Middle frontal gyrus (tissue), 1 donor: ENCODE measurements at regions not wholly inside any gene's neighbourhood (a gene's known extent, or its start where the extent isn't known, plus 50 kb on each side); places are given as distances from the start of the nearest gene placed in this dataset.
"Not testable (repeated sequence)": the region's sequence is repeated elsewhere in the genome, so short reads cannot be mapped to it uniquely, and the experiment has no call there.

Source experiments
- DNase-seq: peaks from one replicate; pipeline ENCODE4 v3.0.0-alpha.2; 2015; ENCODE audit warnings: low spot score; ENCODE audit errors: extremely low spot score

GRCh38 chrX:113929004-113929403, 654.9 kb upstream of the HTR2C start:
- no peak for DNase-seq

GRCh38 chrX:113920661-113921060, 663.2 kb upstream of the HTR2C start:
- no peak for DNase-seq

GRCh38 chrX:113919387-113919786, 664.5 kb upstream of the HTR2C start:
- no peak for DNase-seq

GRCh38 chrX:113906168-113906567, 677.7 kb upstream of the HTR2C start:
- DNase-seq, result no peak

- DNase-seq, result no peak
Observed at GRCh38 chrX:113892891-113893290, 691.0 kb upstream of the HTR2C start.

- DNase-seq, result no peak
Observed at GRCh38 chrX:113892401-113892800, 691.5 kb upstream of the HTR2C start.

GRCh38 chrX:113873056-113873455, 710.8 kb upstream of the HTR2C start:
- no peak for DNase-seq

- no peak for DNase-seq
Observed at GRCh38 chrX:113868711-113869110, 715.2 kb upstream of the HTR2C start.

GRCh38 chrX:113868177-113868576, 715.7 kb upstream of the HTR2C start:
- DNase-seq, result no peak

GRCh38 chrX:113849408-113849807, 734.5 kb upstream of the HTR2C start:
- no peak for DNase-seq

GRCh38 chrX:113833096-113834055, 750.5 kb upstream of the HTR2C start:
- DNase-seq, result no peak

- no peak for DNase-seq
Observed at GRCh38 chrX:113828470-113828869, 755.4 kb upstream of the HTR2C start.

GRCh38 chrX:113818346-113818745, 765.5 kb upstream of the HTR2C start:
- no peak for DNase-seq

GRCh38 chrX:113804819-113805218, 779.1 kb upstream of the HTR2C start:
- no peak for DNase-seq

- no peak for DNase-seq
Observed at GRCh38 chrX:113804291-113804690, 779.6 kb upstream of the HTR2C start.

GRCh38 chrX:113802837-113803236, 781.0 kb upstream of the HTR2C start:
- no peak for DNase-seq

- DNase-seq, result no peak
Observed at GRCh38 chrX:113800955-113801354, 782.9 kb upstream of the HTR2C start.

- no peak for DNase-seq
Observed at GRCh38 chrX:113793563-113793962, 790.3 kb upstream of the HTR2C start.

- no peak for DNase-seq
Observed at GRCh38 chrX:113790987-113791386, 792.9 kb upstream of the HTR2C start.

GRCh38 chrX:113784754-113785153, 799.1 kb upstream of the HTR2C start:
- DNase-seq, result not testable (repeated sequence)

- DNase-seq, result no peak
Observed at GRCh38 chrX:113770806-113771205, 813.1 kb upstream of the HTR2C start.

GRCh38 chrX:113770071-113770470, 813.8 kb upstream of the HTR2C start:
- DNase-seq, result no peak

- no peak for DNase-seq
Observed at GRCh38 chrX:113759422-113759821, 824.5 kb upstream of the HTR2C start.
